ENCODE measurements at regions not wholly inside any gene's neighbourhood (a gene's known extent, or its start where the extent isn't known, plus 50 kb on each side); places are given as distances from the start of the nearest gene placed in this dataset.

GRCh38 chr1:183721041-183721440 lies 67.9 kb upstream of the APOBEC4 start:
- no peak overlapping the region for H3K4me3 Mint-ChIP-seq (ENCODE audit: unreplicated experiment)
- no peak for DNase-seq
- no peaks in the 10 kb centered on the region for H3K27me3 Mint-ChIP-seq (ENCODE audit: unreplicated experiment)
- no peaks in the 10 kb centered on the region for H3K4me1 Mint-ChIP-seq (ENCODE audit: low read depth, unreplicated experiment)
- peaks cover 1% of the 10 kb centered on the region for H3K9me3 Mint-ChIP-seq (ENCODE audit: unreplicated experiment)
- no peaks in the 10 kb centered on the region for H3K36me3 Mint-ChIP-seq (ENCODE audit: unreplicated experiment)
- H3K27ac Mint-ChIP-seq (ENCODE audit: unreplicated experiment) = no peak overlapping the region
- TF ChIP-seq CTCF (IDR thresholded peaks at IDR 0.05; ENCODE audit: partially characterized antibody, unreplicated experiment) = no peak

- Mint-ChIP-seq H3K4me3 (ENCODE audit: unreplicated experiment) (no peak overlapping the region), H3K36me3 (ENCODE audit: unreplicated experiment) (no peaks in the 10 kb centered on the region), H3K4me1 (ENCODE audit: low read depth, unreplicated experiment) (no peaks in the 10 kb centered on the region), H3K9me3 (ENCODE audit: unreplicated experiment) (peaks cover 1% of the 10 kb centered on the region), H3K27me3 (ENCODE audit: unreplicated experiment) (no peaks in the 10 kb centered on the region), H3K27ac (ENCODE audit: unreplicated experiment) (no peak overlapping the region)
- DNase-seq = no peak
- TF ChIP-seq CTCF (IDR thresholded peaks at IDR 0.05; ENCODE audit: partially characterized antibody, unreplicated experiment) = no peak
Observed at GRCh38 chr1:183720028-183720427, 66.9 kb upstream of the APOBEC4 start.

DNA sequence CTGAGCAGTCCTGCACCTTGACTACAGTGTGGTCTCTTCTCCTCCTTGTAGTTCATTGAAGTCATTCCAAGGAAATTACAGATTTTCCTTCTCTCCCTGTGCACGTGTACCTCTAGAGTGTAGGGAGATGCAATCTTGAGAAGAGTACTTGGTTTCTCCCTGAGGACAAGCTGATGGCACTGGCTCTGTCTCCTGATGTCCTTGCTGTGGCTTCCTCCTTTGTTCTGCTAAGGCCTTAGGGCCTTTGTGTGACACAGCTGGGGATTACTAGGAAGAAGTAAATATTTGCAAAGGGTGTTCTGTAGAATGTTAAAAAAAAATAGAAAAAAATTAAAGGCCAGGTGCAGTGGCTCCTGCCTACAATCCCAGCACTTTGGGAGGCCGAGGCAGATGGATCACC lies 66.2 kb upstream of the APOBEC4 start:
- peaks cover 1% of the 10 kb centered on the region for H3K9me3 Mint-ChIP-seq (ENCODE audit: unreplicated experiment)
- no peaks in the 10 kb centered on the region for H3K36me3 Mint-ChIP-seq (ENCODE audit: unreplicated experiment)
- H3K27me3 Mint-ChIP-seq (ENCODE audit: unreplicated experiment) = no peaks in the 10 kb centered on the region
- no peak for DNase-seq
- H3K4me1 Mint-ChIP-seq (ENCODE audit: low read depth, unreplicated experiment) = no peaks in the 10 kb centered on the region
- H3K27ac Mint-ChIP-seq (ENCODE audit: unreplicated experiment) = no peak overlapping the region
- no peak overlapping the region for H3K4me3 Mint-ChIP-seq (ENCODE audit: unreplicated experiment)
- no peak for TF ChIP-seq CTCF (IDR thresholded peaks at IDR 0.05; ENCODE audit: partially characterized antibody, unreplicated experiment)

DNA sequence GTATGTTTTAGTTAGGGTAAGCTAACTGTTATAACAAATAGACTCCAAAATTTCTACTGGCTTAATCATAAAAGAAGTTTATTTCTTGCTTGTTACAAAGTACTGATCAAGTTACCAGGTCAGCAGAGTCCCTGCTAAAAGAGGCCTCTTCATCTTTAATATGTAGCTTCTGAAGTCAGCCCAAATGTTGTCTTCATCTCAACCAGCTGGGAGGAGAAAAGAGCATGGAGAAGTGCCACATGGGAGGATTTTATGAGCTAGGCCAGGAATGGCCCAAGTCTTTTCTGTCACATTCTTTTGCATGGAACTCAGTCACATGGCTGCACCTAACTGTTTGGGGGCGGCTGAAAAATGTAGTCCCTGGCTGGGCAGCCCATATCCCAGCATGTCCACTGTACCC lies 63.2 kb upstream of the APOBEC4 start:
- Mint-ChIP-seq H3K9me3 (ENCODE audit: unreplicated experiment) (no peaks in the 10 kb centered on the region), H3K36me3 (ENCODE audit: unreplicated experiment) (no peaks in the 10 kb centered on the region), H3K4me1 (ENCODE audit: low read depth, unreplicated experiment) (peaks cover 4% of the 10 kb centered on the region), H3K4me3 (ENCODE audit: unreplicated experiment) (no peak overlapping the region), H3K27ac (ENCODE audit: unreplicated experiment) (no peak overlapping the region), H3K27me3 (ENCODE audit: unreplicated experiment) (no peaks in the 10 kb centered on the region)
- TF ChIP-seq CTCF (IDR thresholded peaks at IDR 0.05; ENCODE audit: partially characterized antibody, unreplicated experiment) = no peak
- no peak for DNase-seq

GRCh38 chr1:183711741-183712361 lies 58.7 kb upstream of the APOBEC4 start:
- no peak overlapping the region for H3K27ac Mint-ChIP-seq (ENCODE audit: unreplicated experiment)
- peaks cover 4% of the 10 kb centered on the region for H3K4me1 Mint-ChIP-seq (ENCODE audit: low read depth, unreplicated experiment)

More at GRCh38 chr1:183711741-183712361, 58.7 kb upstream of the APOBEC4 start:
- DNase-seq = no peak
- Mint-ChIP-seq H3K27me3 (ENCODE audit: unreplicated experiment) (no peaks in the 10 kb centered on the region), H3K36me3 (ENCODE audit: unreplicated experiment) (no peaks in the 10 kb centered on the region), H3K9me3 (ENCODE audit: unreplicated experiment) (no peaks in the 10 kb centered on the region), H3K4me3 (ENCODE audit: unreplicated experiment) (no peak overlapping the region)
- TF ChIP-seq CTCF (IDR thresholded peaks at IDR 0.05; ENCODE audit: partially characterized antibody, unreplicated experiment) = no peak

All from glutamatergic neuron (in vitro differentiated cells).